ENCODE measurements at regions not wholly inside any gene's neighbourhood (a gene's known extent, or its start where the extent isn't known, plus 50 kb on each side); places are given as distances from the start of the nearest gene placed in this dataset.

DNA sequence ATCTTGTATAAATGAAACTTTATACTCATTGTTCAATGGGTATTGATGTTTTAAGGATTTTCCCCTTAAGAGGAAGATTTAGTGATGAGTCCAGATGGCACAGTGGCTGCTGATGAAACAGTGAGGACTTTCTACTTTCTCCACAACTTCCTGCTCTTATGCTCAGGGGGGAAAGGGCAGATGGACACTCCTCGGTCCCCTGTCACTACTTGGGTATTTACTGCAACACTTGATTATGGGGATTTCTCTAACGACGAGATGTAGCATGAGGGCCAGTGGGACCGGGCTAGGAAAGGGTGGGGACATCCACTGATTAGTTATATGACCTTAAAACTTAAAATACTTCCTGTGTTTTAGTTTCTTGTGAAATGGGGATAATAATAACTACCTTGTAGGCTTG lies 146.1 kb upstream of the HMHB1 start:
- H3K4me1 ChIP-seq (ENCODE audit: control insufficient read depth, low read length) = no peaks in the 10 kb centered on the region
- TF ChIP-seq EZH2phosphoT487 (IDR thresholded peaks at IDR 0.05; ENCODE audit: borderline replicate concordance, low read length) = no peak
- TF ChIP-seq, protein P1, sequence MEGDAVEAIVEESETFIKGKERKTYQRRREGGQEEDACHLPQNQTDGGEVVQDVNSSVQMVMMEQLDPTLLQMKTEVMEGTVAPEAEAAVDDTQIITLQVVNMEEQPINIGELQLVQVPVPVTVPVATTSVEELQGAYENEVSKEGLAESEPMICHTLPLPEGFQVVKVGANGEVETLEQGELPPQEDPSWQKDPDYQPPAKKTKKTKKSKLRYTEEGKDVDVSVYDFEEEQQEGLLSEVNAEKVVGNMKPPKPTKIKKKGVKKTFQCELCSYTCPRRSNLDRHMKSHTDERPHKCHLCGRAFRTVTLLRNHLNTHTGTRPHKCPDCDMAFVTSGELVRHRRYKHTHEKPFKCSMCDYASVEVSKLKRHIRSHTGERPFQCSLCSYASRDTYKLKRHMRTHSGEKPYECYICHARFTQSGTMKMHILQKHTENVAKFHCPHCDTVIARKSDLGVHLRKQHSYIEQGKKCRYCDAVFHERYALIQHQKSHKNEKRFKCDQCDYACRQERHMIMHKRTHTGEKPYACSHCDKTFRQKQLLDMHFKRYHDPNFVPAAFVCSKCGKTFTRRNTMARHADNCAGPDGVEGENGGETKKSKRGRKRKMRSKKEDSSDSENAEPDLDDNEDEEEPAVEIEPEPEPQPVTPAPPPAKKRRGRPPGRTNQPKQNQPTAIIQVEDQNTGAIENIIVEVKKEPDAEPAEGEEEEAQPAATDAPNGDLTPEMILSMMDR (IDR thresholded peaks at IDR 0.05; ENCODE audit: low read depth, low read length, poor library complexity, severe bottlenecking) = no peak
- H3K27me3 ChIP-seq (ENCODE audit: control insufficient read depth, low read length) = no peaks in the 10 kb centered on the region
- no peaks in the 10 kb centered on the region for H3K9me2 ChIP-seq (replicated peaks; ENCODE audit: control insufficient read depth, low read length)
- no peak overlapping the region for H3K4me3 ChIP-seq (ENCODE audit: low read length)
- H3F3A ChIP-seq (ENCODE audit: control insufficient read depth, insufficient read depth) = no peaks in the 10 kb centered on the region
- no peaks in the 10 kb centered on the region for H4K20me1 ChIP-seq (ENCODE audit: control insufficient read depth, insufficient read depth, low read depth, low read length)
- H3K36me3 ChIP-seq (ENCODE audit: control insufficient read depth, low read length) = no peaks in the 10 kb centered on the region
- H3K27ac ChIP-seq (ENCODE audit: low read depth, low read length) = no peak overlapping the region
- no peak overlapping the region for H3K4me2 ChIP-seq (ENCODE audit: low read length)
- H3K79me2 ChIP-seq (ENCODE audit: control insufficient read depth, low read length) = no peaks in the 10 kb centered on the region
- no peaks in the 10 kb centered on the region for H3K9me3 ChIP-seq (ENCODE audit: control insufficient read depth, insufficient read depth, low read length)

DNA sequence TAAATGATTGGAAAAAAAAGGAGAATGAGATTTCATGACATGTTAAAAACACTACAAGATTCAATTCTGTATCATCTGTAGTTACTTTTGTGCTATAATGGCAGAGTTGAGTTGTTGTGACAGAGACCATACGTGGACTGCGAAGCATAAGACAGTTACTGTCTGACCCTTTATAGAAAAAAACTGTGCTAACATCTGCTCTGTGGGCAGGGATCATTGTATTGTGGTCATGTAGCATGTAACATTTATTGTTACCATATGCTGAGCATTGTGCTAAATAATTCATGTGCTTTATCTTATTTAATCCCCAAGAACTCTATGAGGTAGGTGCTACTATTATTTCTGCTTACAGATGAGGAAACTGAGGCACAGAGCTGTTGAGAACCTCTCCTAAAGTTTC lies 147.3 kb upstream of the HMHB1 start:
- Histone ChIP-seq H3K79me2 (ENCODE audit: control insufficient read depth, low read length) (no peaks in the 10 kb centered on the region), H3K9me3 (ENCODE audit: control insufficient read depth, insufficient read depth, low read length) (no peaks in the 10 kb centered on the region), H3K4me1 (ENCODE audit: control insufficient read depth, low read length) (no peaks in the 10 kb centered on the region), H3F3A (ENCODE audit: control insufficient read depth, insufficient read depth) (no peaks in the 10 kb centered on the region), H4K20me1 (ENCODE audit: control insufficient read depth, insufficient read depth, low read depth, low read length) (no peaks in the 10 kb centered on the region), H3K27me3 (ENCODE audit: control insufficient read depth, low read length) (no peaks in the 10 kb centered on the region), H3K36me3 (ENCODE audit: control insufficient read depth, low read length) (no peaks in the 10 kb centered on the region), H3K27ac (ENCODE audit: low read depth, low read length) (no peak overlapping the region), H3K4me2 (ENCODE audit: low read length) (no peak overlapping the region), H3K4me3 (ENCODE audit: low read length) (no peak overlapping the region), H3K9me2 (replicated peaks; ENCODE audit: control insufficient read depth, low read length) (no peaks in the 10 kb centered on the region)
- TF ChIP-seq, protein P1 (IDR thresholded peaks at IDR 0.05; ENCODE audit: low read depth, low read length, poor library complexity, severe bottlenecking) = no peak
- no peak for TF ChIP-seq EZH2phosphoT487 (IDR thresholded peaks at IDR 0.05; ENCODE audit: borderline replicate concordance, low read length)

DNA sequence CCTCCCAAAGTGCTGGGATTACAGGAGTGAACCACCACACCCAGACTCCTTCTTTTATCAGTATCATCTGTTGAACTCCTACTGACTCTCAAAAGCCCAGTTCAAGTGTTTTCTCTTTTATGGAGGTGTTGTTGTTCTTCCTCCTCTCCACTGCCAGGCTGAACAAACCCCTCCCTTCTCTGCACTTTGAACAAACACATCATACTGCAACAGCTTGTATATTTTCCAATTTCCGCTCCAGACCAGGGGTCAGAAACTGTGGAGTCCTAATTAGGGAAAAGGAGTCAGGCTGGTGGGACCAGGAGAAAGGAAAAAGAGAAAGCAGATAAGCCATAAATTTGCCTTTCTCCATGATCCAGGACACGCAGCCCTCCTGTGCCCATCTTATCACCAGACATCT lies 148.1 kb upstream of the HMHB1 start:
- Histone ChIP-seq H3K9me2 (replicated peaks; ENCODE audit: control insufficient read depth, low read length) (no peaks in the 10 kb centered on the region), H3K27ac (ENCODE audit: low read depth, low read length) (no peak overlapping the region), H3K79me2 (ENCODE audit: control insufficient read depth, low read length) (no peaks in the 10 kb centered on the region), H3K4me2 (ENCODE audit: low read length) (no peak overlapping the region), H3F3A (ENCODE audit: control insufficient read depth, insufficient read depth) (no peaks in the 10 kb centered on the region), H3K9me3 (ENCODE audit: control insufficient read depth, insufficient read depth, low read length) (no peaks in the 10 kb centered on the region), H3K36me3 (ENCODE audit: control insufficient read depth, low read length) (no peaks in the 10 kb centered on the region), H3K27me3 (ENCODE audit: control insufficient read depth, low read length) (no peaks in the 10 kb centered on the region), H3K4me1 (ENCODE audit: control insufficient read depth, low read length) (no peaks in the 10 kb centered on the region), H4K20me1 (ENCODE audit: control insufficient read depth, insufficient read depth, low read depth, low read length) (no peaks in the 10 kb centered on the region), H3K4me3 (ENCODE audit: low read length) (no peak overlapping the region)
- TF ChIP-seq EZH2phosphoT487 (IDR thresholded peaks at IDR 0.05; ENCODE audit: borderline replicate concordance, low read length) = no peak
- TF ChIP-seq, protein P1 (IDR thresholded peaks at IDR 0.05; ENCODE audit: low read depth, low read length, poor library complexity, severe bottlenecking) = no peak

DNA sequence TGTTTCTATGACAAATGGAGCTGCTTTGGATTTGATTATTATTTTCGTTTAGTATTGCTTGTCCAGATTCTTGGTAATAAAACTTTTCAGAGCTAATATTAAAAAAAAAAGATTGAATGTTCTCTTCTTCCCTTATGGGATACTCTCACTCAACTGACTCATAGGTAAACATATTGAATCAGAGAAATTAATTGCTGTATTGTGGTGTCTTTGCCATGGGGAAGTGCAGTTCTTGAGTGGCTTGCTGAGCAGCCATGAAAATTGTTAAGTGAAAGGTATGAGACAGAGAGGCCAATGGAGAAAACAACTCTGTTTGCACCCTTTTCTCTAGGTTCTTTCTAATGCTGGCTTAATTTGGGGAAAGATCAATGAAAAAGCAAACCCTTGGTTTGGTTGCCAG lies 149.9 kb upstream of the HMHB1 start:
- no peak for TF ChIP-seq EZH2phosphoT487 (IDR thresholded peaks at IDR 0.05; ENCODE audit: borderline replicate concordance, low read length)
- TF ChIP-seq, protein P1 (IDR thresholded peaks at IDR 0.05; ENCODE audit: low read depth, low read length, poor library complexity, severe bottlenecking) = no peak
- no peaks in the 10 kb centered on the region for H3F3A ChIP-seq (ENCODE audit: control insufficient read depth, insufficient read depth)
- H3K9me2 ChIP-seq (replicated peaks; ENCODE audit: control insufficient read depth, low read length) = no peaks in the 10 kb centered on the region
- no peaks in the 10 kb centered on the region for H3K79me2 ChIP-seq (ENCODE audit: control insufficient read depth, low read length)
- H3K4me3 ChIP-seq (ENCODE audit: low read length) = no peak overlapping the region
- no peak overlapping the region for H3K27ac ChIP-seq (ENCODE audit: low read depth, low read length)
- H3K4me1 ChIP-seq (ENCODE audit: control insufficient read depth, low read length) = peaks cover 16% of the 10 kb centered on the region
- no peaks in the 10 kb centered on the region for H4K20me1 ChIP-seq (ENCODE audit: control insufficient read depth, insufficient read depth, low read depth, low read length)
- no peaks in the 10 kb centered on the region for H3K9me3 ChIP-seq (ENCODE audit: control insufficient read depth, insufficient read depth, low read length)
- no peak overlapping the region for H3K4me2 ChIP-seq (ENCODE audit: low read length)
- H3K36me3 ChIP-seq (ENCODE audit: control insufficient read depth, low read length) = no peaks in the 10 kb centered on the region
- H3K27me3 ChIP-seq (ENCODE audit: control insufficient read depth, low read length) = no peaks in the 10 kb centered on the region

Measured in DOHH2 (cell line).